K562 (cell line): ENCODE measurements at regions not wholly inside any gene's neighbourhood (a gene's known extent, or its start where the extent isn't known, plus 50 kb on each side); places are given as distances from the start of the nearest gene placed in this dataset.

ENCODE experiments used
- ATAC-seq: fragments of 200-7000 bp; cut with Tn5 transposase; 3 replicates; pipeline ENCODE4 v1.9.1; 2020; ENCODE audit warnings: moderate library complexity
- BruUV-seq: library from RNA; stranded (reverse); fragments of 400-500 nt; replicated peaks from 2 replicates; lab custom pipeline; 2021; lab: Mats Ljungman, UMichigan
- CTCF ChIA-PET: fragments of 300-600 bp; formaldehyde crosslinking; extraction: SDS; loops from one replicate; lab custom pipeline; 2021; ENCODE audit warnings: low intra/inter-chr PET ratio; lab: Yijun Ruan, JAX
- POLR2A ChIA-PET: fragments of 300-600, 350-650 bp; sonication (Branson Sonifier 250); formaldehyde crosslinking; extraction: SDS; loops from one replicate; lab custom pipeline; 2021; ENCODE audit warnings: antibody characterized with exemption, inconsistent platforms; lab: Yijun Ruan, JAX
- DNase-seq, 4 experiments: peaks; one replicate each; pipeline versions ENCODE4 v3.0.0 to v3.0.0-alpha.2; 2011 to 2018; ENCODE audit warnings: low spot score in 3 of 4, mixed read lengths in 3 of 4; ENCODE audit errors: extremely low read depth in 1 of 4
- FAIRE-seq: peaks from 2 replicates; lab custom pipeline; 2011; peaks lifted over from hg19 to GRCh38; lab: Jason Lieb, UNC
- H2AFZ ChIP-seq: 2 replicates; pipeline ENCODE4 v1.6.0; 2011; ENCODE audit warnings: low read depth, low read length, control low read depth, inconsistent platforms
- H3K27ac ChIP-seq: fragments of 200-600 bp; 3 replicates; pipeline ENCODE4 v1.8.0; 2011; ENCODE audit warnings: low read depth, mild to moderate bottlenecking, control low read depth, inconsistent platforms, low read length, moderate library complexity, mixed read lengths; ENCODE audit errors: extremely low read depth
- H3K27me3 ChIP-seq, 2 experiments: fragments of 300-600 bp in 1 of 2; 2 replicates in 1 of 2; 3 replicates in 1 of 2; pipeline versions ENCODE4 v1.6.0 to v1.8.0; 2011; ENCODE audit warnings: inconsistent platforms in 2 of 2, low read length in 2 of 2, mild to moderate bottlenecking in 1 of 2, mixed read lengths in 1 of 2, moderate library complexity in 1 of 2; ENCODE audit not compliant: control insufficient read depth in 2 of 2, insufficient read depth in 2 of 2
- H3K36me3 ChIP-seq: fragments of 300-600 bp; 3 replicates; pipeline ENCODE4 v1.8.0; 2011; ENCODE audit warnings: mild to moderate bottlenecking, low read length, inconsistent platforms; ENCODE audit not compliant: control insufficient read depth, insufficient read depth
- H3K4me1 ChIP-seq, 2 experiments: fragments of 200-600 bp in 1 of 2; replicated peaks in 1 of 2; 2 replicates in 1 of 2; 3 replicates in 1 of 2; pipeline versions ENCODE4 v1.5.1 to v1.8.0; 2011; ENCODE audit warnings: inconsistent platforms in 2 of 2, low read length in 2 of 2, mild to moderate bottlenecking in 1 of 2, mixed read lengths in 1 of 2, moderate library complexity in 1 of 2; ENCODE audit not compliant: control insufficient read depth in 2 of 2, insufficient read depth in 2 of 2
- H3K4me2 ChIP-seq: 2 replicates; pipeline ENCODE4 v1.6.1; 2011; ENCODE audit warnings: low read length, control low read depth, inconsistent platforms, mixed read lengths; ENCODE audit not compliant: insufficient read depth
- H3K4me3 ChIP-seq: fragments of 200-600 bp; sonication (generic), shearing (Covaris generic); 2 replicates; pipeline ENCODE4 v1.5.1; 2016; ENCODE audit warnings: control low read depth, inconsistent platforms
- H3K79me2 ChIP-seq: fragments of 200-600 bp; 3 replicates; pipeline ENCODE4 v1.8.0; 2011; ENCODE audit warnings: low read length, inconsistent platforms; ENCODE audit not compliant: control insufficient read depth, insufficient read depth
- H3K9ac ChIP-seq, 2 experiments: 2 replicates each; pipeline versions ENCODE4 v1.6.0 to v1.6.1; 2011; ENCODE audit warnings: low read depth in 2 of 2, low read length in 2 of 2, control low read depth in 1 of 2, inconsistent platforms in 1 of 2, mild to moderate bottlenecking in 1 of 2, mixed read lengths in 1 of 2; ENCODE audit not compliant: insufficient read depth in 1 of 2
- H3K9me1 ChIP-seq: one replicate; pipeline ENCODE4 v1.6.0; 2011; ENCODE audit warnings: inconsistent platforms, mild to moderate bottlenecking, low read length, moderate library complexity; ENCODE audit not compliant: control insufficient read depth, insufficient read depth
- H3K9me3 ChIP-seq: replicated peaks from 2 replicates; pipeline ENCODE4 v1.5.1; 2011; ENCODE audit warnings: low read depth, low read length, inconsistent platforms; ENCODE audit not compliant: control insufficient read depth, insufficient read depth
- H4K20me1 ChIP-seq: replicated peaks from 2 replicates; pipeline ENCODE4 v1.6.1; 2011; ENCODE audit warnings: low read length, inconsistent platforms, mixed read lengths; ENCODE audit not compliant: control insufficient read depth, insufficient read depth
- CBFB ChIP-seq: sonication (generic); formaldehyde crosslinking; IDR thresholded peaks from 2 replicates; pipeline ENCODE4 v1.4.0; 2020; ENCODE audit warnings: mild to moderate bottlenecking, missing genetic modification reagents
- CBX3 ChIP-seq, 2 experiments: IDR thresholded peaks; 1 replicate in 1 of 2; 2 replicates in 1 of 2; pipeline ENCODE4 v1.6.1; 2012; ENCODE audit warnings: inconsistent platforms in 2 of 2, low read length in 2 of 2, borderline replicate concordance in 1 of 2, control low read depth in 1 of 2
- E2F1 ChIP-seq: sonication (generic); formaldehyde crosslinking; IDR thresholded peaks from 2 replicates; pipeline ENCODE4 v1.8.1; 2023; ENCODE audit warnings: mild to moderate bottlenecking, missing genetic modification reagents, moderate library complexity
- FOXA3 ChIP-seq, 2 experiments: fragments of 450-650 bp in 1 of 2; sonication (generic) in 1 of 2; formaldehyde crosslinking; IDR thresholded peaks in 1 of 2; conservative IDR thresholded peaks in 1 of 2; 2 replicates each; pipeline versions ENCODE4 v1.4.0 to v1.8.0; 2020 to 2022; ENCODE audit warnings: mild to moderate bottlenecking in 2 of 2, missing genetic modification reagents in 1 of 2
- HDAC2 ChIP-seq: fragments of 450-650 bp; IDR thresholded peaks from 2 replicates; pipeline ENCODE4 v1.6.1; 2016; ENCODE audit warnings: mild to moderate bottlenecking
- HLTF ChIP-seq: fragments of 450-650 bp; IDR thresholded peaks from 2 replicates; pipeline ENCODE4 v1.6.1; 2016
- ID3 ChIP-seq, 2 experiments: fragments of 250-450 bp in 1 of 2; fragments of 450-650 bp in 1 of 2; sonication (Bioruptor Pico) in 1 of 2; IDR thresholded peaks; 2 replicates each; pipeline versions ENCODE4 v1.6.1 to v1.8.0; 2016 to 2021; ENCODE audit warnings: mild to moderate bottlenecking in 2 of 2, moderate library complexity in 2 of 2, missing compliant biosample characterization in 1 of 2, missing genetic modification characterization in 1 of 2
- MYNN ChIP-seq, 2 experiments: sonication (generic); formaldehyde crosslinking in 1 of 2; IDR thresholded peaks; 2 replicates each; pipeline versions ENCODE4 v1.5.0 to v1.6.1; 2016 to 2020; ENCODE audit warnings: antibody characterized with exemption in 1 of 2, missing genetic modification reagents in 1 of 2
- NCOA4 ChIP-seq: fragments of 450-650 bp; IDR thresholded peaks from 2 replicates; pipeline ENCODE4 v1.6.1; 2018; ENCODE audit warnings: mild to moderate bottlenecking; ENCODE audit not compliant: partially characterized antibody
- PTTG1 ChIP-seq: fragments of 450-650 bp; IDR thresholded peaks from 2 replicates; pipeline ENCODE4 v1.6.1; 2016; ENCODE audit warnings: low read depth, mild to moderate bottlenecking, missing genetic modification characterization, missing compliant biosample characterization
- SMAD2 ChIP-seq: fragments of 150-350 bp; IDR thresholded peaks from 2 replicates; pipeline ENCODE4 v1.6.1; 2014; ENCODE audit warnings: low read depth, mild to moderate bottlenecking, low read length
- U2AF1 ChIP-seq: fragments of 200-400 bp; formaldehyde crosslinking; optimal IDR thresholded peaks from 2 replicates; pipeline ENCODE3; 2017; ENCODE audit warnings: mild to moderate bottlenecking, low read depth, low read length, moderate library complexity
- ZNF174 ChIP-seq: fragments of 250-450 bp; sonication (Bioruptor Pico); IDR thresholded peaks from 2 replicates; pipeline ENCODE4 v1.4.0; 2020; ENCODE audit warnings: mild to moderate bottlenecking
- ZNF175 ChIP-seq: fragments of 200-800 bp; sonication (Bioruptor generic); IDR thresholded peaks from 2 replicates; pipeline ENCODE4 v1.6.1; 2016; ENCODE audit warnings: low read depth, mild to moderate bottlenecking, missing genetic modification characterization, missing compliant biosample characterization
- ZNF41 ChIP-seq: fragments of 250-450 bp; sonication (Bioruptor Pico); conservative IDR thresholded peaks from 2 replicates; pipeline ENCODE4 v1.4.0; 2020; ENCODE audit warnings: mild to moderate bottlenecking
- ZNF445 ChIP-seq: fragments of 250-450 bp; sonication (Bioruptor Pico); IDR thresholded peaks from 2 replicates; pipeline ENCODE4 v1.4.0; 2020; ENCODE audit warnings: low read depth, mild to moderate bottlenecking, moderate library complexity
- ZNF778 ChIP-seq: fragments of 450-650 bp; formaldehyde crosslinking; IDR thresholded peaks from 2 replicates; pipeline ENCODE4 v1.4.0; 2020; ENCODE audit warnings: mild to moderate bottlenecking, moderate library complexity
- ZNF785 ChIP-seq: fragments of 250-450 bp; sonication (Bioruptor Pico); IDR thresholded peaks from 2 replicates; pipeline ENCODE4 v1.4.0; 2020; ENCODE audit warnings: mild to moderate bottlenecking
- ZNF830 ChIP-seq: fragments of 250-450 bp; sonication (Bioruptor Pico); IDR thresholded peaks from 2 replicates; pipeline ENCODE4 v1.5.0; 2021; ENCODE audit warnings: mild to moderate bottlenecking
- WGBS: fragments of 100-300 bp; shearing (Covaris generic); methylation state at CpG from one replicate; pipeline ENCODE4 v1.1.6; 2016; ENCODE audit warnings: low coverage, mixed read lengths; ENCODE audit not compliant: insufficient coverage; ENCODE audit errors: missing lambda C conversion rate; 5-methylcytosine and 5-hydroxymethylcytosine counted together
- in situ Hi-C: fragments of 300-500 bp; cut with MboI; formaldehyde crosslinking; loops from 4 replicates; pipeline ENCODE4 v1.15.0; 2018; ENCODE audit warnings: inconsistent platforms, mixed read lengths
- intact Hi-C: fragments of 100-400 bp; cut with micrococcal nuclease; formaldehyde crosslinking; loops from 2 replicates; pipeline ENCODE4 v1.14.2; 2022
- TF ChIP-seq, protein P1 (sequence below): sonication (generic); formaldehyde crosslinking; IDR thresholded peaks from 2 replicates; pipeline ENCODE4 v1.8.0; 2022; ENCODE audit warnings: mild to moderate bottlenecking, missing genetic modification reagents

DNA sequence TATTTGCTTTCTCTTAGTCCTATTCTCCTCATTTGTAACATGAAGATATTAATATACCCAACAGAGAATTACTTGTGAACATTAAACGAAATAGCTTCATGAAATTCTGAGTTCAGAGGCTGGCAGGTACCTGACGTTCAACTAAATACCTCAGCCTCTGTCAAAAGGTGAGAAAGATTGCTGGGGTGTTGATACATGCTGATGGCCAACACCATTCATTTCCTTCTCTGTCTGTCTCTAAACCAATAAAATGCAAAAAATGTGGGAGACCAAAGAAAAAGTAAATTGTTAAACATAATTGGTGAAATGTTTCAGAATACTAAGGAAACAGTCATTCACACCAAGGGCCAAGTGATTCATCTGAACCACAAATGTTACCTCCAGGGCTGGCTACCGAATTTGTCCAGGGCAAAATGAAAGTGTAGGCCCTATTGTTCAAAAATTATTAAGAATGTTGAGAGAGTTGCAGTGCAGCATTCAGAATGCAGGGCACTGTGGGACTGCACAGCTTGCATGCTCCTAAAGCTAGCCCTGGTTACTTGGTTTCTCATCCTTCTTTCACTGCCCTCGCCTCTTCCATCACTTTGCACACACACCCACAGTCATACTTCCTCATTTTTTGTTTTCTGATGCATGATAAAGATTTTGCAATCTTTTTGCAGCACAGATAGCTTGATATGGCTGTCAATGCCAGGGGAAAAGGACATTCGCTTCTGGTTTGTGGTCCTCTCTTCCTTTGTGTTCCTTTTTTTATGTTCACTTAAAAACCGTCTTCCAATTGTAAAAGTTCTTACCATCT lies 414.3 kb upstream of the NR5A2 start:
- ATAC-seq = no peak
- no peak overlapping the region for H3K4me2 ChIP-seq
- H3K9ac ChIP-seq = no peak overlapping the region

More for the DNA sequence above, 414.3 kb upstream of the NR5A2 start:
- CTCF ChIA-PET = no interaction called here
- no peak overlapping the region for H3K4me3 ChIP-seq
- POLR2A ChIA-PET = no interaction called here
- no TSS peak for BruUV-seq
- whole genome bisulfite sequencing = 0% methylated on average over 6 of the region's 6 CpGs
- H3K27ac ChIP-seq = no peak overlapping the region
- FAIRE-seq = no peak
- no peaks in the 10 kb centered on the region for H3K36me3 ChIP-seq
- intact Hi-C loops = no loop called here
- no peaks in the 10 kb centered on the region for H3K9me1 ChIP-seq
- H3K9me3 ChIP-seq = no peaks in the 10 kb centered on the region; the same call in 1 of the 2 replicates
- H3K4me1 ChIP-seq = no peaks in the 10 kb centered on the region
- TF ChIP-seq ZNF41 (CRISPR knock-in tag) (no peak), ZNF830 (CRISPR knock-in tag) (no peak), CBFB (no peak), PTTG1 (no peak), NCOA4 (no peak), ZNF778 (CRISPR knock-in tag) (no peak), ID3 (CRISPR knock-in tag; IDR thresholded peaks at IDR 0.05) (no peak), ID3 (tag; IDR thresholded peaks at IDR 0.05) (no peak), ZNF174 (CRISPR knock-in tag) (no peak), SMAD2 (no peak), ZNF785 (CRISPR knock-in tag) (no peak), HDAC2 (no peak), U2AF1 (no peak), ZNF445 (CRISPR knock-in tag) (no peak), E2F1 (CRISPR knock-in tag) (no peak), FOXA3 (CRISPR knock-in tag; conservative IDR thresholded peaks at IDR 0.05 in 1 of 2, IDR thresholded peaks at IDR 0.05 in 1 of 2) (no peak), HLTF (no peak), MYNN (IDR thresholded peaks at IDR 0.05) (no peak), MYNN (CRISPR knock-in tag; IDR thresholded peaks at IDR 0.05) (no peak), CBX3 (IDR thresholded peaks at IDR 0.05; ENCODE audit: borderline replicate concordance in 1 of 2, low read length in 2 of 2) (no peak), ZNF175 (CRISPR knock-in tag) (no peak)
- TF ChIP-seq, protein P1, sequence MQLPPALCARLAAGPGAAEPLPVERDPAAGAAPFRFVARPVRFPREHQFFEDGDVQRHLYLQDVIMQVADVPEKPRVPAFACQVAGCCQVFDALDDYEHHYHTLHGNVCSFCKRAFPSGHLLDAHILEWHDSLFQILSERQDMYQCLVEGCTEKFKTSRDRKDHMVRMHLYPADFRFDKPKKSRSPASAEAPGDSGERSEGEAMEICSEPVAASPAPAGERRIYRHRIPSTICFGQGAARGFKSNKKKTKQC (CRISPR knock-in tag) = no peak
- TF ChIP-seq, all 486 proteins: peak for 0
- Histone ChIP-seq H3K27me3 (no peaks in the 10 kb centered on the region), H3K79me2 (no peaks in the 10 kb centered on the region), H2AFZ (no peak overlapping the region), H4K20me1 (no peaks in the 10 kb centered on the region)
- no peak for DNase-seq
- in situ Hi-C loops = no loop called here
